Esophagus muscularis mucosa (tissue), 4 donors: ENCODE measurements at regions not wholly inside any gene's neighbourhood (a gene's known extent, or its start where the extent isn't known, plus 50 kb on each side); places are given as distances from the start of the nearest gene placed in this dataset.
"Not testable (repeated sequence)": the region's sequence is repeated elsewhere in the genome, so short reads cannot be mapped to it uniquely, and the experiment has no call there.

Experiments
- DNase-seq: peaks from one replicate; pipeline ENCODE4 v3.0.0-alpha.2; 2017; ENCODE audit errors: extremely low spot score
- H3K27ac ChIP-seq, 4 donors: fragments of 200-600 bp; sonication (generic); replicated peaks in 1 of 4; 1 replicate in 3 of 4; 2 replicates in 1 of 4; pipeline ENCODE4 v1.5.1; 2016 to 2019; ENCODE audit warnings: mild to moderate bottlenecking in 1 of 4
- H3K27me3 ChIP-seq, 4 donors: fragments of 200-600 bp; sonication (generic); one replicate each; pipeline versions ENCODE4 v1.5.1 to v1.6.0; 2016 to 2019
- H3K36me3 ChIP-seq, 4 donors: fragments of 200-600 bp; sonication (generic); one replicate each; pipeline ENCODE4 v1.5.1; 2016 to 2019
- H3K4me1 ChIP-seq, 4 donors: fragments of 200-600 bp; sonication (generic); one replicate each; pipeline ENCODE4 v1.5.1; 2016 to 2019
- H3K4me3 ChIP-seq, 4 donors: fragments of 200-600 bp; sonication (generic); 1 replicate in 2 of 4; 2 replicates in 2 of 4; pipeline ENCODE4 v1.5.1; 2016 to 2019; ENCODE audit warnings: mild to moderate bottlenecking in 4 of 4, moderate library complexity in 1 of 4
- H3K9me3 ChIP-seq, 4 donors: fragments of 200-600 bp; sonication (generic); 1 replicate in 3 of 4; 2 replicates in 1 of 4; pipeline ENCODE4 v1.5.1; 2016 to 2019
- EP300 ChIP-seq: sonication (generic); formaldehyde crosslinking; IDR thresholded peaks from one replicate; pipeline ENCODE4 v1.6.1; 2017; ENCODE audit warnings: antibody characterized with exemption
- POLR2A ChIP-seq: fragments of 450-650 bp; IDR thresholded peaks from one replicate; pipeline ENCODE4 v1.6.1; 2017; ENCODE audit warnings: antibody characterized with exemption, moderate library complexity, mild to moderate bottlenecking, low read depth
- POLR2AphosphoS5 ChIP-seq, 2 donors: sonication (generic); formaldehyde crosslinking; IDR thresholded peaks; one replicate each; pipeline ENCODE4 v1.6.1; 2017; ENCODE audit warnings: antibody characterized with exemption in 2 of 2
- WGBS: methylation state at CpG from one replicate; pipeline ENCODE4 v1.1.5; 2018; 5-methylcytosine and 5-hydroxymethylcytosine counted together
- intact Hi-C: fragments of 100-400 bp; cut with DNase I; formaldehyde crosslinking; loops from one replicate; pipeline ENCODE4 v1.15.1; 2023
- TF ChIP-seq, protein P1 (sequence below), 3 experiments: fragments of 200-600 bp in 2 of 3; fragments of 450-650 bp in 1 of 3; sonication (generic) in 2 of 3; IDR thresholded peaks; one replicate each; pipeline ENCODE4 v1.5.1; 2017 to 2019; ENCODE audit warnings: antibody characterized with exemption in 3 of 3, mild to moderate bottlenecking in 2 of 3, moderate library complexity in 1 of 3

DNA sequence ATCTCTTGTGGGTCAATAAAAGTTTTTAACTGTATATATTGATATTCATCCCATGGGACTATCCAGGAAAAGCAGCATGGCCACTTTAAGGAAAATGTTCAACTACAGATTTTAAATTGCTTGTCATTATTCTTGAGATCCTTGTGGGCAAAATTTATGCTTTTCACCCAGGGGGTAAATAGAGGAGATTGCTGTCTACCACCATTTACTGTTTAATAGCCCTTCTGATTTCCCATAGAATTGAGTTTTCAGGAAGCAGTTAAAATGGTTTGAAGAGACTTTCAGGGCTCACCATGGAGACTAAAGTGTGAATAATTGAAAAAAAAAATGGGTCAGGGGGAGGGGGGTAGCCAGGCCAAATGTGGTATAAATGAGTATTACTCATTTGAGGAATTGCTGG is 901.1 kb upstream of the POT1 start:
- H3K27ac ChIP-seq: no peak overlapping the region
- H3K4me3 ChIP-seq: no peak overlapping the region
- TF ChIP-seq POLR2AphosphoS5 (IDR thresholded peaks at IDR 0.05) (no peak), EP300 (no peak), POLR2A (no peak)
- TF ChIP-seq, protein P1, sequence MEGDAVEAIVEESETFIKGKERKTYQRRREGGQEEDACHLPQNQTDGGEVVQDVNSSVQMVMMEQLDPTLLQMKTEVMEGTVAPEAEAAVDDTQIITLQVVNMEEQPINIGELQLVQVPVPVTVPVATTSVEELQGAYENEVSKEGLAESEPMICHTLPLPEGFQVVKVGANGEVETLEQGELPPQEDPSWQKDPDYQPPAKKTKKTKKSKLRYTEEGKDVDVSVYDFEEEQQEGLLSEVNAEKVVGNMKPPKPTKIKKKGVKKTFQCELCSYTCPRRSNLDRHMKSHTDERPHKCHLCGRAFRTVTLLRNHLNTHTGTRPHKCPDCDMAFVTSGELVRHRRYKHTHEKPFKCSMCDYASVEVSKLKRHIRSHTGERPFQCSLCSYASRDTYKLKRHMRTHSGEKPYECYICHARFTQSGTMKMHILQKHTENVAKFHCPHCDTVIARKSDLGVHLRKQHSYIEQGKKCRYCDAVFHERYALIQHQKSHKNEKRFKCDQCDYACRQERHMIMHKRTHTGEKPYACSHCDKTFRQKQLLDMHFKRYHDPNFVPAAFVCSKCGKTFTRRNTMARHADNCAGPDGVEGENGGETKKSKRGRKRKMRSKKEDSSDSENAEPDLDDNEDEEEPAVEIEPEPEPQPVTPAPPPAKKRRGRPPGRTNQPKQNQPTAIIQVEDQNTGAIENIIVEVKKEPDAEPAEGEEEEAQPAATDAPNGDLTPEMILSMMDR (IDR thresholded peaks at IDR 0.05): no peak
- H3K27me3 ChIP-seq: no peaks in the 10 kb centered on the region
- intact Hi-C loops: no loop called here
- no peaks in the 10 kb centered on the region for H3K4me1 ChIP-seq
- DNase-seq: no peak
- H3K36me3 ChIP-seq: no peaks in the 10 kb centered on the region
- H3K9me3 ChIP-seq: no peaks in the 10 kb centered on the region

DNA sequence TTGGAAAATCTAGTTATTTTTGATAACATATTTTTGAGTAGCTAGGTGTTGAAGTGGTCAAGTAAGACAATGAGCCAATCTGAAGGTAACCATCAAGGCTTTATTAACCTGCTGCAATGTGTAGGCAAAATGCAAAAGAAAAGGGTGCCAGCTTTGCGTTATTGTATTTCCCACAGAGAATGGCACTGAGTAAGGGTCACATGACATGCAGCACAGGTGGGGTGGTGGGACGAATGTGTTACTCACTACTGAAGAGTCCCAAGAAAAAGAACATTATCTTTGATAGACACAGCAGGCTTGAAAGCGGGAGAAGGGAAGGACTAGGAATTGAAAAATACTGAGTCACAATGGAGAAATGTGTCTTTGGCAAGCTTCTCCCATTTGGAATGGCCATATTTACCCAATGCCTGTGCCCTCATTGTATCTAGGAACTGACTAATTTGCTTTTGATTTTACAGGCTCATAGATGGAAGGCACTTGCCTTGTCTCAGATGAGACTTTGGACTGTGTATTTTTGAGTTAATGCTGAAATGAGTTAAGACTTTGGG is 898.6 kb upstream of the POT1 start:
- DNase-seq: no peak
- no peak for TF ChIP-seq EP300
- TF ChIP-seq, protein P1 (IDR thresholded peaks at IDR 0.05): no peak
- TF ChIP-seq POLR2A: no peak
- TF ChIP-seq POLR2AphosphoS5 (IDR thresholded peaks at IDR 0.05): no peak
- no peaks in the 10 kb centered on the region for H3K4me1 ChIP-seq
- H3K27ac ChIP-seq: no peak overlapping the region
- H3K4me3 ChIP-seq: no peak overlapping the region
- WGBS: 88% methylated on average over 3 of the region's 3 CpGs
- H3K9me3 ChIP-seq: no peaks in the 10 kb centered on the region
- no peaks in the 10 kb centered on the region for H3K27me3 ChIP-seq
- no peaks in the 10 kb centered on the region for H3K36me3 ChIP-seq
- intact Hi-C loops: no loop called here

DNA sequence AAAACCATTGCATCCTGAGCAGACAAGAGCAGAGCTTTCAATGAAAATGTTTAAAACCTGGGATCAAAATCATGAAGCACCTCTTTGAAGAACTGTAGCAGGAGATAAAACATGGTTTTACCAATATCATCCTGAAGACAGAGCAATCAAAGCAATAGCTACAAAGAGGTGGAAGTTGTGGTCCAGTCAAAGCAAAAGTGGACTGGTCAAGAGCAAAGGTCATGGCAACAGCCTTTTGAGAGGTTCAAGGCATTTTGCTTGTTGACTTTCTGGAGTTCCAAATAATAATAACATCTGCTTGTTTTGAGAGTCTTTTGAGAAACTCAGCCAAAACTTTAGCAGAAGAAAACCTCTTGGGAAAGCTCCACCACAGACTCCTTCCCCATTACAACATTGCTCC is 893.9 kb upstream of the POT1 start:
- H3K4me3 ChIP-seq: no peak overlapping the region
- no peak overlapping the region for H3K27ac ChIP-seq
- DNase-seq: no peak
- no peaks in the 10 kb centered on the region for H3K4me1 ChIP-seq
- no peaks in the 10 kb centered on the region for H3K36me3 ChIP-seq
- TF ChIP-seq POLR2AphosphoS5 (IDR thresholded peaks at IDR 0.05): no peak
- TF ChIP-seq EP300: no peak
- TF ChIP-seq, protein P1 (IDR thresholded peaks at IDR 0.05): no peak
- no peak for TF ChIP-seq POLR2A
- intact Hi-C loops: no loop called here
- H3K27me3 ChIP-seq: no peaks in the 10 kb centered on the region
- no peaks in the 10 kb centered on the region for H3K9me3 ChIP-seq

DNA sequence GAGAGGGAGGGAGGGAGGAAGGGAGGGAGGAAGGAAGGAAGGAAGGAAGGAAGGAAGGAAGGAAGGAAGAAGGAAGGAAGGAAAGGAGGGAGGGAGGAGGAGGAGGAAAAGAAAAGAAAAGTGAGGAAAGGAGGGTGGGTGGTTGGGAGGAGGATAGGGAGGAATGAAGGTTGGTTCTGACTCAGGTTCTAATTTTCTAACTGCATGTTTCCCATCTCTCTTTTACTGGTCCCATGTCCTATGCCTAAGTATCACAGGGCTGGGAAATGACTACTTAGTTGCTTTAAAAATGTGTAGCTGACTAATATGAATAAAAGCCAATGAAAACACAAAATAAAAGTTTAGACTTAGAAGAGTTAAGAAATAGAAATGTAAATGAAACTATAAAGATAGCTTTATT is 890.9 kb upstream of the POT1 start:
- intact Hi-C loops: no loop called here
- Histone ChIP-seq H3K27me3 (no peaks in the 10 kb centered on the region), H3K36me3 (no peaks in the 10 kb centered on the region), H3K27ac (no peak overlapping the region), H3K4me3 (no peak overlapping the region), H3K9me3 (no peaks in the 10 kb centered on the region), H3K4me1 (no peaks in the 10 kb centered on the region)
- TF ChIP-seq POLR2A: no peak
- no peak for TF ChIP-seq POLR2AphosphoS5 (IDR thresholded peaks at IDR 0.05)
- TF ChIP-seq, protein P1 (IDR thresholded peaks at IDR 0.05): no peak
- no peak for TF ChIP-seq EP300
- DNase-seq: no peak

DNA sequence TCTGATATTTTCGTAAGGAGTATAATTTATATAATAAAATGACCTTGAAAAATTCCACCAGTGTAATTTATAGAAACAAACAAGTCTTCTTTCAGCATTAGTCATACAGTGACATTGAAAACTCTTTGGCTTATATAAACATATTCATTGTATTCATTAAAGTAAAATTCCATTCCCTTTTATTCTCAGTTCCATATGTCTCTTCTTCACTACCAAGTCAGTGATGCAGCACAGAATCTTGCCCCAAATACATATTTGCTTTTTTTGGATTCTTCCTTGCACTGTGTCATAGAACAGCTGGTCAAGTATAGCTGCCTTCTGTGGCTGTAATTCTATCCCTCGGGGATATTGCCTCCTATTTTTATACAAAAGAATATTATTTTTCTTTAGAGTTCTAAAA is 884.5 kb upstream of the POT1 start:
- H3K36me3 ChIP-seq: no peaks in the 10 kb centered on the region
- H3K27me3 ChIP-seq: no peaks in the 10 kb centered on the region
- no peak for DNase-seq
- H3K27ac ChIP-seq: no peak overlapping the region
- no peaks in the 10 kb centered on the region for H3K4me1 ChIP-seq
- TF ChIP-seq EP300 (no peak), POLR2AphosphoS5 (IDR thresholded peaks at IDR 0.05) (no peak), POLR2A (no peak)
- TF ChIP-seq, protein P1 (IDR thresholded peaks at IDR 0.05): no peak
- no peak overlapping the region for H3K4me3 ChIP-seq
- intact Hi-C loops: no loop called here
- H3K9me3 ChIP-seq: no peaks in the 10 kb centered on the region
- 18% methylated on average over 2 of the region's 2 CpGs for WGBS

DNA sequence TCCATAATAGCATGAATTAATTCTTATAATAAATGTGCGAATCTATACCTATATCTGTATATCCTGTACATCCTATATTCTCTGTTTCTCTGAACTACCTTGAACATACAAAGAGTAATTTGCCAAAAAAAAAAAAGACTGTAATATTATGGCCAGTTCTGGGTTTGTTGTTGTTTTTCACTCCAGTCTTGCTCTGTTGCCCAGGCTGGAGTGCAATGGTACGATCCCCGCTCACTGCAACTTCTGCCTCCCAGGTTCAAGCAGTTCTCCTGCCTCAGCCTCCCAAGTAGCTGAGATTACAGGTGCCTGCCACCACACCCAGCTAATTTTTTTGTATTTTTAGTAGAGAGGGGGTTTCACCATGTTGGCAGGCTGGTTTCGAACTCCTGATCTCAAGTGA is 876.9 kb upstream of the POT1 start:
- H3K9me3 ChIP-seq, H3K27me3 ChIP-seq, H3K4me1 ChIP-seq, intact Hi-C loops, H3K36me3 ChIP-seq, H3K27ac ChIP-seq, H3K4me3 ChIP-seq, DNase-seq: not testable (repeated sequence)
- WGBS: 92% methylated on average over 4 of the region's 4 CpGs
